A673 (cell line): ENCODE measurements at regions not wholly inside any gene's neighbourhood (a gene's known extent, or its start where the extent isn't known, plus 50 kb on each side); places are given as distances from the start of the nearest gene placed in this dataset.

Source experiments
- BruUV-seq: library from RNA; stranded (reverse); fragments of 400-500 nt; replicated peaks from 2 replicates; lab custom pipeline; 2021; lab: Mats Ljungman, UMichigan
- CTCF ChIA-PET: fragments of 300-600 bp; sonication (Branson Sonifier 250); formaldehyde crosslinking; loops from one replicate; lab custom pipeline; 2022; ENCODE audit warnings: antibody characterized with exemption; lab: Charles Lee
- POLR2A ChIA-PET: fragments of 300-600 bp; sonication (Branson Sonifier 250); formaldehyde crosslinking; loops from one replicate; lab custom pipeline; 2022; ENCODE audit warnings: antibody characterized with exemption; ENCODE audit not compliant: low non-redundant PET; lab: Charles Lee
- DNase-seq: peaks from one replicate; pipeline ENCODE4 v3.0.0-alpha.2; 2015; ENCODE audit warnings: low spot score
- H3K27ac ChIP-seq: fragments of 200-600 bp; sonication (generic); 2 replicates; pipeline ENCODE4 v1.5.1; 2016; ENCODE audit warnings: mixed run types, low read depth, mild to moderate bottlenecking, mixed read lengths, antibody characterized with exemption, low read length; ENCODE audit not compliant: poor library complexity, severe bottlenecking
- H3K27me3 ChIP-seq: fragments of 200-600 bp; sonication (generic); replicated peaks from 2 replicates; pipeline ENCODE4 v1.6.1; 2017; ENCODE audit warnings: mixed run types, low read depth, mild to moderate bottlenecking, mixed read lengths, antibody characterized with exemption, low read length; ENCODE audit not compliant: insufficient read depth, poor library complexity
- H3K36me3 ChIP-seq: fragments of 200-600 bp; sonication (generic); 2 replicates; pipeline ENCODE4 v1.6.1; 2016; ENCODE audit warnings: mixed run types, mild to moderate bottlenecking, mixed read lengths, antibody characterized with exemption, low read length; ENCODE audit not compliant: insufficient read depth, poor library complexity, severe bottlenecking
- H3K4me1 ChIP-seq: fragments of 200-600 bp; sonication (generic); 2 replicates; pipeline ENCODE4 v1.6.1; 2017; ENCODE audit warnings: mixed run types, mild to moderate bottlenecking, mixed read lengths, antibody characterized with exemption, low read length; ENCODE audit not compliant: insufficient read depth, poor library complexity, severe bottlenecking
- H3K4me3 ChIP-seq: fragments of 200-600 bp; sonication (generic); 2 replicates; pipeline ENCODE4 v1.5.1; 2016; ENCODE audit warnings: low read depth, mixed run types, mild to moderate bottlenecking, mixed read lengths, low read length; ENCODE audit not compliant: poor library complexity, severe bottlenecking
- H3K9me3 ChIP-seq: fragments of 200-600 bp; sonication (generic); 2 replicates; pipeline ENCODE4 v1.6.1; 2016; ENCODE audit warnings: mixed run types, low read depth, mild to moderate bottlenecking, mixed read lengths, antibody characterized with exemption, low read length; ENCODE audit not compliant: poor library complexity, severe bottlenecking
- EZH2 ChIP-seq: fragments of 200-600 bp; sonication (generic); IDR thresholded peaks from 2 replicates; pipeline ENCODE4 v1.6.1; 2017; ENCODE audit warnings: borderline replicate concordance, low read depth, mild to moderate bottlenecking, mixed read lengths, antibody characterized with exemption, low read length; ENCODE audit not compliant: poor library complexity, severe bottlenecking
- intact Hi-C: fragments of 100-400 bp; cut with micrococcal nuclease; formaldehyde crosslinking; loops from one replicate; pipeline ENCODE4 v1.10.0; 2022; ENCODE audit not compliant: unreplicated experiment
- TF ChIP-seq, protein P1 (sequence below): fragments of 300-800, 200-600 bp; sonication (generic); conservative IDR thresholded peaks from 2 replicates; pipeline ENCODE4 v1.5.1; 2017; ENCODE audit warnings: low read depth, mild to moderate bottlenecking, antibody characterized with exemption, low read length, moderate library complexity, mixed read lengths

DNA sequence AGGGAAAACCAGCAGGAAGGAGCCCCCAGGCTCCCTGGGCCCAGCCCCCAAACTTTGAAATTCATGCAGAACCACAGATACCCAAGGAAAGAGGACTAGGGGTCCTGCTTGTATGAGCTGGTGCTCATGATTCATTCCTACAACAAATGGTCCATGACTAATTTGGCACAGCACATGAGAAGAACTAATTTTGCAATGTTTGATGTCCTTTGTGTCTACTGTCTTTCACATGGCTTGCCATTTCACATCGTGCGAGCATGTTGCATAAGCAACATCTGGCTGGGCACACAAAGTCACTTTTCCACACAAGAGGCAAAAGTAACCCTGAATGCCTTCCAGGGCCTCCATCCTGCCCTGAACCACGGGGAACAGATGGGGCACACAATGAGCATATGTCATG lies 149.6 kb upstream of the APCDD1 start:
- DNase-seq = peak; percentile 65
- intact Hi-C loops = no loop called here
- BruUV-seq = no TSS peak
- Histone ChIP-seq H3K36me3 (no peaks in the 10 kb centered on the region), H3K27me3 (no peaks in the 10 kb centered on the region), H3K27ac (no peak overlapping the region), H3K4me3 (no peak overlapping the region), H3K9me3 (no peaks in the 10 kb centered on the region), H3K4me1 (peaks cover 10% of the 10 kb centered on the region)
- ChIA-PET POLR2A (interaction anchor here (0.5 to 0.6 kb wide), 3 partner anchors 145 to 158 kb away, joined by 3 to 8 read pairs (median 5); no protein-coding TSS in a partner anchor), CTCF (no interaction called here)
- no peak for TF ChIP-seq EZH2
- TF ChIP-seq, protein P1, sequence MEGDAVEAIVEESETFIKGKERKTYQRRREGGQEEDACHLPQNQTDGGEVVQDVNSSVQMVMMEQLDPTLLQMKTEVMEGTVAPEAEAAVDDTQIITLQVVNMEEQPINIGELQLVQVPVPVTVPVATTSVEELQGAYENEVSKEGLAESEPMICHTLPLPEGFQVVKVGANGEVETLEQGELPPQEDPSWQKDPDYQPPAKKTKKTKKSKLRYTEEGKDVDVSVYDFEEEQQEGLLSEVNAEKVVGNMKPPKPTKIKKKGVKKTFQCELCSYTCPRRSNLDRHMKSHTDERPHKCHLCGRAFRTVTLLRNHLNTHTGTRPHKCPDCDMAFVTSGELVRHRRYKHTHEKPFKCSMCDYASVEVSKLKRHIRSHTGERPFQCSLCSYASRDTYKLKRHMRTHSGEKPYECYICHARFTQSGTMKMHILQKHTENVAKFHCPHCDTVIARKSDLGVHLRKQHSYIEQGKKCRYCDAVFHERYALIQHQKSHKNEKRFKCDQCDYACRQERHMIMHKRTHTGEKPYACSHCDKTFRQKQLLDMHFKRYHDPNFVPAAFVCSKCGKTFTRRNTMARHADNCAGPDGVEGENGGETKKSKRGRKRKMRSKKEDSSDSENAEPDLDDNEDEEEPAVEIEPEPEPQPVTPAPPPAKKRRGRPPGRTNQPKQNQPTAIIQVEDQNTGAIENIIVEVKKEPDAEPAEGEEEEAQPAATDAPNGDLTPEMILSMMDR = no peak

DNA sequence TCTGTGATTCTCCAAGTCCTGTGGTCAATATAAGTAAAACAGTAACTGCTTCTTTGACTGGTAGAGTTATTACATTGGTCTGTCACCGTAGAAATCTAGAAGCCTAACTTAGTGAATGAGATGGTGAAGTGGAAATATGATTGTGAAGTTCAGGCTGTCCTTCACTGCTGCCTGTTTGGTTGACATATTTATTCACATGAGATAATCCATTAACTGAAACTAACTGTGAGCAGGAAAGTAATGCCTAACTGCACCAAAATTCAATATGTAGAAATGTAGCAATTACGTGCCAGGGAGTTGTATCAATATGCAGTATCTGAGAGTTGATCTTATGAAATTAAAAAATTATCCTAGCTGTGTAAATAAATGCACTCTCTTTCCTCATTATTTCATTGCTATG lies 147.7 kb upstream of the APCDD1 start:
- no peaks in the 10 kb centered on the region for H3K36me3 ChIP-seq
- intact Hi-C loops = no loop called here
- POLR2A ChIA-PET = interaction anchor here (0.6 kb wide), 1 partner anchor 120 kb away, joined by 4 read pairs; no protein-coding TSS in a partner anchor
- BruUV-seq = no TSS peak
- DNase-seq = no peak
- CTCF ChIA-PET = interaction anchor here (0.5 kb wide), 1 partner anchor 123 kb away, joined by 5 read pairs; no protein-coding TSS in a partner anchor
- H3K27me3 ChIP-seq = no peaks in the 10 kb centered on the region
- H3K4me3 ChIP-seq = no peak overlapping the region
- no peaks in the 10 kb centered on the region for H3K9me3 ChIP-seq
- H3K4me1 ChIP-seq = peaks cover 10% of the 10 kb centered on the region
- no peak overlapping the region for H3K27ac ChIP-seq
- no peak for TF ChIP-seq EZH2
- TF ChIP-seq, protein P1 = no peak

DNA sequence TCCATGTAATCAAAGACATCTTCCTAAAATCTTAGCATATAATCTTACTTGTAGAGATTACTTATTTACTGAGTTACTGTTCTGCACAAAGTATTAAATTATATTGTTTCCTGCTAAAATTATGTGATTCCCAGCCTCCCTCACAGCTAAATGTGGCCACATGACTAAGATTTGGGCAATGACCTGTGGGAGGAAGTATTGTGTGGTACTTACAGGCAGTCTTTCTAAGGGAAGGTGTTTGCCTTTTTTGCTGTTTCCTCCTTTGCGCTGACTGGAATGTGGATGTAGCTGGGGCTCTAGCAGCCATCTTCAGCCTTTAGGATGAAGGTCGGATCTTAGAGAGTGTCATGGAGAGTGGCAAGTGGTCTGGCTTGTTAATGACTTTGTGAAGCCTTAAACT lies 146.3 kb upstream of the APCDD1 start:
- TF ChIP-seq, protein P1 = no peak
- TF ChIP-seq EZH2 = no peak
- Histone ChIP-seq H3K27me3 (no peaks in the 10 kb centered on the region), H3K27ac (no peak overlapping the region), H3K4me3 (no peak overlapping the region), H3K4me1 (peaks cover 10% of the 10 kb centered on the region), H3K36me3 (no peaks in the 10 kb centered on the region), H3K9me3 (no peaks in the 10 kb centered on the region)
- BruUV-seq = no TSS peak
- intact Hi-C loops = no loop called here
- DNase-seq = no peak
- ChIA-PET CTCF (no interaction called here), POLR2A (no interaction called here)
